ENCODE measurements at regions not wholly inside any gene's neighbourhood (a gene's known extent, or its start where the extent isn't known, plus 50 kb on each side); places are given as distances from the start of the nearest gene placed in this dataset.

GRCh38 chr1:199612976-199613774, 414.3 kb upstream of the NR5A2 start:
- TF ChIP-seq CTCF (IDR thresholded peaks at IDR 0.05 in 4 of 5, conservative IDR thresholded peaks at IDR 0.05 in 1 of 5) = no peak
- no peak for TF ChIP-seq POLR2A (IDR thresholded peaks at IDR 0.05)

Measured in gastrocnemius medialis (tissue), 4 donors.